GM04504 (cell line): ENCODE measurements at regions not wholly inside any gene's neighbourhood (a gene's known extent, or its start where the extent isn't known, plus 50 kb on each side); places are given as distances from the start of the nearest gene placed in this dataset.

Experiments used
- DNase-seq: peaks from one replicate; pipeline ENCODE4 v3.0.0-alpha.2; 2012; ENCODE audit warnings: low read depth

DNA sequence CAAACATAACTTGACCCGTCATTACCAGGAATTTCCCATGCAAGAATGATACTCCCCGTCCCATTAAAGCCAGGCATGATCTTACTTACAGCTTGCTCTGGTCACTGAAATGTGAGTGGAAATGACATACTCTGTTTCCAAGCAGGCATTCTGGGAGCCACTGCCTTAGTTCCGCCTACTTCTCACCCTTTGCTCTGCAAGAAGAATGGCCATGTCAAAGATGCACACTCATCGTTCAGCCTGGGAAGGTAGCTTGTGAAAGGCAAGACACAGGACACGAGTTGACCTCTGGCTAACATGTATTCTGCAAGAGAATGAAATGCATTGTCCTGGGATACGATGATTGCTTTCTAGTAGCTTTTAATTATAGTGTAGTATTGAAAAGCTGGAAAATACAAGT is 1144.4 kb downstream of the NLGN4X start:
- DNase-seq, result no peak

DNA sequence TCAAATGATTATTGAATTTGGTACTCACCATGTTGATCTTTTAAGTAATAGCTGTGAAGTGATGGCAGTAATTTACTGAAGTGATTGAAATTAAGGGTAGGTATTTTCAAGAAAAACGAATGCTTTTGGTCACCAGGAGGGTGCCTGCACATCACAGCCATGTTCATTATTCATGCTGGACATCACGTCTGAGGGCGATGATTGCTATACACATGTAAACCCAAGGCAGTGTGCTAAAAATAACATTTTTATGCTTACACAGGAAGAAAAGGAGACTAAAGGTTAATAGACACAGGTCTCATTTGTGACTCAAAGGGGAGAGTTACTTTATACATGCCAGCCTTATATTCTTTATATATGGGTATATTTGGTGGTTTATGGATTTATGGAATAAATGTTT is 1146.0 kb downstream of the NLGN4X start:
- no peak for DNase-seq

DNA sequence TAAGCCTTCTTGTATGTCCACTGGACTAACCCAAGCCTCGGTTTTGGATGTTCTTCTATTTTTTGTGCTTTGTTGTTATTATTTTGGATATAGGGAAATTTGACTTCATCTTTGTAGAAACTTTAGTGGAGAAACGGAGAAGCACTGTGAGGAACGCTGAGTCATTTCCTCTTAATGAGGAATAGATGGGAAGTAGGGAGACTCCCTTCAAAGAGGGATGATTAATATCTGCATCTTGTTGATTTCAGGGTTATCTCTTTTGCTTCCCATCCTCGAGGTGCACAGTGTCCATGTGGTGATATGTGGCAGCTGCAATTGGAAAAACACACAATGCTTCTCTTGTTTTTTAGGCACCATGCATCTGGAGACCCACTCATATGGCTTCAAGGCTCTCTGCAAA is 1147.9 kb downstream of the NLGN4X start:
- no peak for DNase-seq

DNA sequence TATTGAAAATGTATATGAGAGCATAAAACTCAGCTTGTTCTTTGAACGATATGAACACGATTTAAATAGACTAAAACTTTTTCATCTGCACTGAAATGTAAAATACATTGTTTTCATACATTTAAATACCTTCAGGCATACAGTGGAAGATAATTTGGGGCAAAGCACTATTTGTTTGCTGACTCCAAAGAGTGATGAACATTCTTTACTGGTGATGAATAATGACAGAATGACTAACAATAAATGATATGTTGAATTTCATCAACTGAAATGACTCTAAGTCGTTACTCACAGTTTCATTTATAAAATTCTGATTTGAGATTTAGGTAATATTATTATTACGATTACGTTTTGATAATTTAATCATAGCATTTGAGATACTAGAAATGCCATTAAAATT is 1160.1 kb downstream of the NLGN4X start:
- no peak for DNase-seq

DNA sequence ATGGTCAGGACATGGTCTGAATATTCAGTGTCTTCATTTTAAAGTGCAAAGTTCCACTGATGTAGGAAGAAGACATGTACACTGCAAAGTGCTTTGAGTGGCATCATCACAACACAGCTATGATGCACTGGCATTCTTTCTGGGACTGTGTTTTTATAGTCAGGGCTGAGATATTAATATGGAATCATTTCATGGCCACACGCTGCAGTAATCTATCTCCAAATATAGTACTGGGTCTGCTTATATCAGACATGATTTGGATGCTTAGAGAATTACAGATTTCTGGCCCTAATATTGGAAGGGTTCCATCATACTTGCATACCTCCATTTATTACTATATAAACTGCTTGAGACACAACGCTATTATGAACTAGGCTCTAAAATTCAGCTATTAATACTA is 1170.9 kb downstream of the NLGN4X start:
- no peak for DNase-seq

DNA sequence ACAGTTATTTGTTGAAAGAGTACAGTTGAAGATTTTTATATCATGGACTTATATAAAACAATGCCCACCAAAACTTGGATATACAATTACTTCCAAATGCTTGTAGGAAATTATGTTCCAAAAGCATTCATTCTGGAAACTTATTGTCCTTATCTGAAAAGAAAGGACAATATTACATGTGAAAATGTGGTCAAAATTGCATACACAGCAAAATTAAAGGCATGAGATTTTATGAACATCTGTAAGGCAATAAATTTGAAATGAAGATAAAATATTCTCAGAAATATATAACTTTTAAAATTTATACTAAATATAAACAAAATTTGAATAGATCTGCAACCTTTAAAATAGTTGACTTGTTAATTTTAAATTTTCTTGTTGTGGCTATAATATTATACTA is 1173.8 kb downstream of the NLGN4X start:
- DNase-seq, result no peak

DNA sequence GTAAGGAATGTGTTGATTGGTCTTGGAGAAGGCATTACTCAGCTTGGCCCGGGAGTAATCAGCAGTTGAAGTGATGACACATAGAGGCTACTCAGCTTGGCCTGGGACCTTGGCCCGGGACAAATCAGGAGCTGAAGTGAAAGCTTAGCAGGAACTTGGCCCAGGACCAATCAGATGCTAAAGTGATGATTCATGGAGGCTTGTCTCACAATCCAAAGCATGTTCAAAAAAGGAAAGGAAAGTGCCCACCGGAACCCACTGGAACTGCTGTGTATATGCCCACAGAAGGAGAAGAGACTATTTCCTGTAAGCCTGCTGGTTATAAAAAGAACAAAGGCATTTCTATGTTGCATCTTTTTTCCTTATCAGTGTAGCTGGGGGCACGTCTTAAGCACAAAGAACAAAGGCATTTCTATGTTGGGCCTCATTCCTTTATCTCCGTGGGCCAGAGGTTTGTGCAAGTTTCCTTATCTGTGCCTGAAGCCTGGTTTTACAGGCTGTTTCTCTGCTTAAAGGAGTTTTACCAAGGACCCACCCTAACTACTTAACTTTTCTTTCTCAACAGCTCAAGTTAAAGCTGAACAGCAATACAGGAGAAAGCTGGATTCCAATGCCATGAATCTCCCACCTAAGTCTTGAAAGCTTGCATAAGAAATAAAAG is 1176.7 kb downstream of the NLGN4X start:
- no peak for DNase-seq

DNA sequence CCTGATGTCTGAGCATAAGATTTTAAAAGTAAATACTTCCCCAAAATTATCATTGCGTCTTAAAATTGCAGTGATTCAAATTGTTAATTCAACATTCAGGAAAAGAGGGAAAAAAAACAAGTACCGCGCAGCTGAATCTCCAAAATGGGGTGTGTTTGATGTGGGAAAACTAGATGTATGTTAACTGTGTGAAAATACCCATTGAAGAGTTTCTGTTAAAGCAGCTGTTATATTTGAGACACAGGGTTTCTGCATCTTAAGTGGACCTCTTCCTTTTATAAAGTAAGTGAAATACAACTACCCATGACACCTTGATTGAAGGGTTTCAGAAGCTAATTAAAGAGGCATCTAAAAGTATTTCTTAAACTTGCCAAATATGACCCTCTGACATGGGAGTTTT is 1186.1 kb downstream of the NLGN4X start:
- no peak for DNase-seq

DNA sequence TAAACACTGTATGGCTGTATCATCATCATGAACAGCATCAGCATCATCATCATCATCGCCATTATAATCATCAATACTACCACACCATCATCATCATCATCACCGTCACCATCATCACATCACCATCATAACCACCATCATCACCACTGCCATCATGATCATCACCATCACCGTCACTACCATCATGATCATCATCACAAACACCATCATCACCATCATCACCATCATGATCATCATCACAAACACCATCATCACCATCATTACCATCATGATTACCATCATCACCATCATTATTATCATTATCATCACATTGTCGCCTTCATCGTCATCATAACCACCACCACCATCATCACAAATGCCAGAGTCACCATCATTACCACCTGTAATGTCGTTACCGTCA is 1196.9 kb downstream of the NLGN4X start:
- no peak for DNase-seq

DNA sequence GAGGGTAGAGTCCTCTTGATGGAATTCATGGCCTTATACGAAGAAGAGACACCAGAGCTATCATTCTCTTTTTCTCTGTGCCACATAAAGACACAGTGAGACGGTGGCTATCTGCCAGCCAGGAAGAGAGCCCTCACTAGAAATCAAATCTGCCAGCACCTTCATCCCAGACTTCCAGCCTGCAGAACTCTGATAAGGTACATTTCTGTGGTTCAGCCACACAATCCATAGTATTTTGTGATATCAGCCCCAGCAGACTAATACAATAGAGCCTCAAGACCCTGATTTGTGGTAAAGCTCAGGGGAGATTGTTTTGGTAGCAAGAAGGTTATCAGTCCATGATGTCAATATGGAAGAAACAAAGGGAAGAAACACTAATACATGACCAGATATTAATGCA is 1213.2 kb downstream of the NLGN4X start:
- DNase-seq, result no peak

DNA sequence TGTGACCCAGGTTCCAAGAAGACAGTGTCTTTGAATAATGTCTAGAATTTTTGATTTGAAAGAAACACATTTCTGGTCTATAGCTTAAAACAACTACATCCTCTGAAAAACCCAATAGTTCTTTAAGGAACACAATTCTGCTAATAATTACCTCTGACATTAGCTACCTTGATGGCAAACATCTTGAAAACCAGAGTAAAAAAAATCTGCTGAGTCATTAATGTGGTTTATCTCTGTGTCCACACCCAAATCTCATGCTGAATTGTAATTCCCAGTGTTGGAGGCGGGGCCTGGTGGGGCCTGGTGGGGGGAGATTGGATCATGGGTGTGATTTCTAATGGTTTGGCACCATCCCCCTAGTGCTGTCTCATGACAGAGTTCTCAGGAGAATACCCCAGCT is 1233.8 kb downstream of the NLGN4X start:
- no peak for DNase-seq

DNA sequence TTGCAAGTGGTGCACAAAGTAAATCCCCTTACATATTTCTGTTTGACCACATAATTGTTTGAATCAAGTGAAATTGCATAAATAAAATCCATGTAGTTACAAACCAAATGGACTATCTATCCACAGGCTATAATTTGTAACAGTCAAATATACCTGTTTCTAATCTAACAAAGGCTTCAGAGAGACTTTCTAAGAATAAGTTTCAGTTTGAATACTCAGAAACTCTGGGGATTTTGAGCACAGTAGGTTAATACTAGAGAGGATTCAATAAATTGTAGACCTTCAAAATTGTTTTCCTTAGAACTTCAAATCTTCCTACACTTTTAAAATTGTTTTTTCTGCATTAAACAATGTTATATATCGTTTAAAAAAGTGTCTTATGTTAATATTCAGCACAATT is 1250.1 kb downstream of the NLGN4X start:
- DNase-seq, result no peak

DNA sequence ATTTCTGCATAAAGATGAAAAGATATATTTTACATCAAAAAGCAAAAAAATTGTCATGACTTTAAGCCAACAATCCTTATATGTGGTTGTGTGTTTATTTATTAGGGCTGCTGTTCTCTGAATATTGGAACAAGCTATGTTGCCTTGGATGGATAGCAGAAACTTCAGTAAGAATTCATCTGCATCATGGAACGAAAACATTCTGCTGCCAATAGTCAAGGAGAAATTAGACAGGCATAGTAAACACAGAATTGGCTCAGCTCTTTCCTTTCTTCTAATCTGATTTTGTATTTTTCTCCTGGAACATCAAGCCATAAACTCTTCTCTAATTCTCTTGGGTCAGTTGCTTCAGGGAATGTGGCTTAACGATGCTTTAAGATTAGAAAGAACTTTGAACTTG is 1257.0 kb downstream of the NLGN4X start:
- no peak for DNase-seq

DNA sequence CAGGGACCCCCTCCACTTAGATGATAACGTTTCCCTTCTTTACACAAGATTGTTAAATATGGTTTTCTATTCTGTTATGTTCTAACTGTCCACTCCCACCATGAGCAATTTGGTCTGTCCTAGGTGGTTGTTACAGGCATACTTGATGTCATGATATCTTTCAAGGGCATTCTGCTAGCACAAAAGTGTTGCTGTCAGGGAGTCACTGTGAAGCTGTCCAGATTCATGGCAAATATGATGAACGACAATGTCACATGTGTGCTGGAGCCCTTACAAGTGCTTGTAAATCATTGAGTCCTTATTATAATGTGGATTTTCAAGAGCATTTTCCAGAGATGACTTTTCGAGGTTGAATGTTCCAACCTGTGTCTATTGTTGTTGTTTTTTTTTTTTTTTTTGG is 1250.7 kb upstream of the PRKX start:
- DNase-seq, result no peak

DNA sequence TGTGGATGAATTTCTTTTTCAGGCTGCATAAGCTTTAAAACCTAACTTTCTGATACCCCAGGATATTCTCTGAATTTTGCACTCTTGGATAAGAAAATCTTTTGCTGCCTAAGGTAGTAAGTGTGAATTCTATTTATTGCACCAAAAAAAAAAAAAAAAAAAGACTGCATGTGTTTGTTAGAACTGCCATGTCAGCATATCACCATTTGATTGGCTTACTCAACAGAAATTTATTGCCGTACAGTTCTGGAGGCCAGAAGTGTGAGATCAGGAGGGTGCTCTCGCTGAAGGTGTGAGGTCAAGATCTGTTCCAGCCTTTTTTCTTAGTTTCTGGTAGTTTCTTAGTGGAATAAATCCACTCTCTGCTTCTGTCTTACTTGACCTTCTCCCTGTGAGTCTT is 1250.0 kb upstream of the PRKX start:
- DNase-seq, result no peak

DNA sequence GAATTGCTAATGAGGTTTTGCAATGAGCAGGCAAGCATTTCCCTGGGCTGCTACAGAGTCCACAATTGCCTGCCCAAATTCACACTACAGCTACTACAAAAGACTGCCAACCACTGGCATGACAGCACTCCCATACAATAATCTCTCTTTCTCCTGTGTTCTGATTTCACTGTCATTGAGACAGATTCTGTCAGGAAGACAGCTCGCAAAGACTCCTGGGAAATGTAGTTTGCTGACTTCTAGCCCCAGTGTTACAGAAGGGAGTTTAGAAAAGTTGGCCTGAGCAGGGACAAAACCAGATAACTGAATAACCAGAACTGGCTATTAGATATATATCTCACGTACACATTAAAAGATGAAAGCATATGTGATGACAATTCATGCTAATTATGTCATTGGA is 1231.3 kb upstream of the PRKX start:
- DNase-seq, result no peak

DNA sequence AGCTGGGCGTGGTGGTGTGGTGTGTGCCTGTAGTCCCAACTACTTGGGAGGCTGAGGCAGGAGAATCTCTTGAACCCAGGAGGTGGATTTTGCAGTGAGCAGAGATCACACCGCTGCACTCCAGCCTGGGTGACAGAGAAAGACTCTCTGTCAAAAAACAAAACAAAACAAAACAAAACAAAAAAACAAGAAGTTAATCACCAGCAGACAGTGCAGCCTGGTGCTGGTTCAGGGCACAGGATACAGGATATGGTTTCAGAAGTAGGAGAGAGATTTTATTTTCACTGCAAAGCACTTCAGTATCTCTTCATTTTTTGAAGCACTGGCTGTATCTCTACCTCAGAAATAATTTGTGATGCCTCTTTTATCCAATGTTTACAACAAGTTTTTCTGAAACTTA is 1222.9 kb upstream of the PRKX start:
- DNase-seq, result no peak

DNA sequence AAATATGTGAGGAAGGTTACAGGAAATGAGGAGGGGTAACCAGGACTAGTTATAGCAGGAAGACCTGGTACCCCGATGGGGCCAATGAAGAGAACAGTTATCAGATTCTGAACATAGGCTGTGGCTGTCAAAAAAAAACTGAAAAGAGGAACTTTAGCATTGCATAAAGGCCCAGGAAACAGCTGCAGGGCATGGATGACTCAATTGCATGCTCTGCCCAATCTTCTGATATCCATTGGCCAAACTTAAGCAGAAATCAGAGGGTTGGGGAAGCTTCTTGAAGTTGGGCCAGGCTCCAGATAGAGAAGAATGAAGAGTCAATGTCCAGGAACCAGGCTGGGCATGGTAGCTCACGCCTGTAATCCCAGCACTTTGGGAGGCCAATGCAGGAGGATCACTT is 1222.4 kb upstream of the PRKX start:
- DNase-seq, result no peak

DNA sequence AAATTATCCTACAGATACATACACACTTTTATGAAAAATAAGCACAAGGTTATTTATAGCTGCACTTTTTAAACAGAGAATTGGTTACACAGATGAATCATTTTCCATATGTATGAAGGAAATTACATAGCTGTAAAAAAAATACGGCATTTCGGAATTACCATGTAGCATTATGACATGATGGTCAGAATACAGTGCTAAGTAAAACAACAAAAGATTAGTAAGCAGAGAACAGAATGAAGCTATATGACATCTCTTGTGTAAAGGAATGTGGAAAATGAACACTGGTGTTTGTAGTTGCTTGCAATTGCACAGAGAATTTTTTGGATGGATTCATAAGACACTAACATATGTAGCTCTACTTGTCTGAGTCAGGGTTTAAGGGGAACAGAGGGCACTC is 1222.0 kb upstream of the PRKX start:
- DNase-seq, result no peak

DNA sequence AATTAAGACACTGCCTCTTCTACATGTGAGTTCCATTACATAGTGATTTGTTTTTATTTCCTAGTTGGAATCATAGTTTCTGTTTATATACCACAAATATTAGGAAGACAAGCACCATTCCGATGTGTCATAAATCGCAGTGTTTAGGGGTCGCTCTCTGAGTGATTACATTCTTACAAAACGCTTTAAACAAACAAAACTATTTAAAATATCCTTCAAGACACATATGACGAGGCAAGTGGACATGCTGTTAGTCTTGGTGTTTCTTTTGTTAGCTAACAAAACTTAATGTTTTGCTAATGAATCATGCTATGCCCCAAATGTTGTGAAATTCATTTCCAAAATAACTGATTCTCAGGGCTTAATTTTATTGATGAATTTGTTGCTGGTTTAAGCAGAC is 1219.3 kb upstream of the PRKX start:
- DNase-seq, result no peak

DNA sequence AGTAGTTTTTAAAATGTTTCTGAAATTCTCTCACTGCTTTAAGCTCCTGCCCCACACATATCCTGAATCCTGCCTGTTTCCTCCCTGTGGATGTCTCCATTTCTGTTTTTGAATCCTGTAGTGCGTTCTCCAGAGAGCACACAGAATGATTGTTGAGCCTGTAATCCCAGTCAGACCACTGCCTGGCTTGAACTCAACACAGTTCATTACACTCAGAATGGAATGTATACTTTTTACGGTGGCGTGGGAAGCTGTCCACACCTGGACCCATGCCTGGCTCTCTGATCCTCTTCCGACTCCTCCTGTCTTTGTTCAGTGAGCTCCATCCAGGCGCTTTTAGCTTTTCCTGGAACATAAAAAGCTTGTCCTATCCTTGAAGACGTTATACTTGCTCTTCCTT is 1217.0 kb upstream of the PRKX start:
- DNase-seq, result no peak

DNA sequence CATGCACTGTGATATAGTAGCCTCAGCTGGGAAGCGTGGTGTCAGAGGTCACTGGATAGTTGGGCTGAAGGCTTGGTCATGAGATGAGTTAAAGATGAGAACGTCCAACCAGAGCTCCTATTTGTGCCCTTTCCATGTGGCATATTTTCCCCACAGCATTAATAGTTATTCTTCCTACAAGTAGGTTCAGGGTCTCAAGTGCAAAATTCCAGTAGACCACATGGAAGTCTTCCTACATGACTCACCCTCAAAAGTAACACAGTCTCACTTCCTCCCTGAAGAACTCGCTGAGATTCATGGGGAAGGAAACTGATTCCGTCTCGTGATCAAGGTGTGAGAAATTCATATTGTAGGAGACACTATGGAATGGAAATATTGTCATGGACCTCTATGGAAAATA is 1212.5 kb upstream of the PRKX start:
- no peak for DNase-seq

DNA sequence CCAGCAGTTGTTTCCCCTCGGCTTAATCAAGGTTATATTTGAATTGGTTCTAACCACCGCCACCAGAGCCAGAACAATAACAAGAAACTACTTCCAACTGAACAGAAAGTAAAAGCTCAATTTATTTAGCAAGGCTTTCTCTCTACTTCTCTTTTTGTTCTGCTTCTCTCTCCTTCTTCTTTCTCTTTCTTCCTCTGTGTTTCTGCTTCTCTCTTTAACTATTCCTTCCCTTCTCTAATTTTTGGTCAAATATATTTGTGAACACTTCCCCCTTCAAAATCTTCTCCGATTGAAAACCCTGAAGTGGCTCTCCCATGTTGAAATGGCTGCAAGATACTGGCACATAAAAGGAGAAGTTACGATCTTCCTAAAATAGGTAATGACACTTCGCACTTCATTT is 1195.9 kb upstream of the PRKX start:
- no peak for DNase-seq

DNA sequence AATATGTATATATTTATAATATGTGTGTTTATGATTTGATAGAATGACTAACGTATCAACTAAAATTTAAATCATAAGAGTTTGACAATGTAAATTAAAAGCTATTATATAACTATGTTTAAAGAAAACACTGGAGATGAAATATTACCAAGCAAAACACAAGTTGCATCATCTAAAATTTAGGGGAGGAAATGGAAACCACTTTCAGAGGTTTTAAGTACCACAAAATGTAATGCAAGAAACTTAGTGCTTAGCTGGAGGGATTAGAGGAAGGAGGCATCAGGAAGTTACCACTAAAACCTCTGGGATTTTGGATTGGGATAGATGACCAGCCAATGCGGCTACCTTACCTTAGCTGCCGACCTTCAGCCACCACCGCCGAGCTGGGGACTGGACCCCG is 1192.1 kb upstream of the PRKX start:
- DNase-seq, result no peak

DNA sequence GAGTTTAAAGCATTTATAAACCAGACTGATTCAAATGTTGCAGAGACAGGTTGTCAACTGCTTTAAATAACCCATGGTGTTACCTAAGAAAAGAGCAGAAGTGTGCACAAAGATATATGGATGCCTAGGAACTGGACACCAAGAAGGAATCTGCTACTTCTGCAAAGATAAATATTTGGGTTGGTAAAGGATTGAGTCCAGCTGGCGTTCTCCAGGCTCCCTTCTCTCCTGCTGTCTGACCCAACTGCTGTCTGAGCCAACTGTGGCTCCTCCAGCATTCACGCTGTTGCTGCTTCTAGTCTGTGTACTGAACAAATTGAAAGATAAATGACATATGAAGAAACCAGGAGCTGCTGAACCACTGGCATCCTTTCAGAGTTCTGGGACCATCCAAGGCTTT is 1167.8 kb upstream of the PRKX start:
- DNase-seq, result no peak
